Tibial nerve (tissue), 4 donors: ENCODE measurements at regions not wholly inside any gene's neighbourhood (a gene's known extent, or its start where the extent isn't known, plus 50 kb on each side); places are given as distances from the start of the nearest gene placed in this dataset.
A peak's percentile ranks its signal among the peaks of the same experiment; 100 is the strongest.

ENCODE experiments used
- DNase-seq, 2 donors: peaks; one replicate each; pipeline ENCODE4 v3.0.0-alpha.2; 2019; ENCODE audit warnings: low spot score in 2 of 2
- H3K27ac ChIP-seq, 4 donors: fragments of 200-600 bp; sonication (generic) in 3 of 4; one replicate each; pipeline ENCODE4 v1.5.1; 2017 to 2019; ENCODE audit warnings: mild to moderate bottlenecking in 1 of 4
- H3K27me3 ChIP-seq, 2 donors: fragments of 200-600 bp; sonication (generic) in 1 of 2; one replicate each; pipeline versions ENCODE4 v1.5.1 to v1.6.0; 2017 to 2019
- H3K36me3 ChIP-seq, 3 donors: fragments of 200-600 bp; sonication (generic); one replicate each; pipeline ENCODE4 v1.5.1; 2018 to 2019
- H3K4me1 ChIP-seq, 4 donors: fragments of 200-600 bp; sonication (generic) in 3 of 4; one replicate each; pipeline ENCODE4 v1.5.1; 2017 to 2019
- H3K4me3 ChIP-seq, 4 donors: fragments of 200-600 bp; sonication (generic) in 3 of 4; one replicate each; pipeline ENCODE4 v1.5.1; 2017 to 2019; ENCODE audit warnings: mild to moderate bottlenecking in 1 of 4, moderate library complexity in 1 of 4
- H3K9me3 ChIP-seq, 4 donors: fragments of 200-600 bp; sonication (generic) in 3 of 4; one replicate each; pipeline ENCODE4 v1.5.1; 2017 to 2019
- CTCF ChIP-seq, 5 experiments: fragments of 200-600 bp in 3 of 5; fragments of 450-650 bp in 2 of 5; sonication (generic) in 3 of 5; IDR thresholded peaks; one replicate each; pipeline ENCODE4 v1.5.1; 2016 to 2019; ENCODE audit warnings: antibody characterized with exemption in 5 of 5, mild to moderate bottlenecking in 3 of 5, moderate library complexity in 2 of 5
- EP300 ChIP-seq, 2 donors: sonication (generic); formaldehyde crosslinking; IDR thresholded peaks; one replicate each; pipeline ENCODE4 v1.6.1; 2017; ENCODE audit warnings: antibody characterized with exemption in 2 of 2, mild to moderate bottlenecking in 1 of 2
- POLR2A ChIP-seq, 2 donors: fragments of 450-650 bp; IDR thresholded peaks; one replicate each; pipeline ENCODE4 v1.6.1; 2017; ENCODE audit warnings: antibody characterized with exemption in 2 of 2, mild to moderate bottlenecking in 2 of 2, moderate library complexity in 2 of 2
- WGBS, 2 donors: methylation state at CpG; one replicate each; pipeline ENCODE4 v1.1.5; 2018; 5-methylcytosine and 5-hydroxymethylcytosine counted together

- Histone ChIP-seq H3K4me1 (no peaks in the 10 kb centered on the region), H3K36me3 (no peaks in the 10 kb centered on the region), H3K9me3 (no peaks in the 10 kb centered on the region), H3K27me3 (no peaks in the 10 kb centered on the region), H3K4me3 (no peak overlapping the region), H3K27ac (no peak overlapping the region)
- WGBS, 2 donors: 81 to 89% methylated on average over 10 of the region's 10 CpGs
- TF ChIP-seq EP300 (IDR thresholded peaks at IDR 0.05): no peak
- TF ChIP-seq CTCF (IDR thresholded peaks at IDR 0.05): no peak
- no peak for TF ChIP-seq POLR2A (IDR thresholded peaks at IDR 0.05)
- DNase-seq: no peak
Observed at GRCh38 chr13:72521940-72522661, 205.3 kb downstream of the MZT1 start.

- WGBS, 2 donors: 2 to 4% methylated on average over 1 of the region's 1 CpG
- Histone ChIP-seq H3K27ac (no peak overlapping the region), H3K9me3 (no peaks in the 10 kb centered on the region), H3K27me3 (no peaks in the 10 kb centered on the region), H3K36me3 (no peaks in the 10 kb centered on the region), H3K4me1 (peaks cover 0 to 5% (median 0%) of the 10 kb centered on the region in 4 donors), H3K4me3 (no peak overlapping the region)
- DNase-seq: no peak
- no peak for TF ChIP-seq POLR2A (IDR thresholded peaks at IDR 0.05)
- TF ChIP-seq EP300 (IDR thresholded peaks at IDR 0.05): no peak
- no peak for TF ChIP-seq CTCF (IDR thresholded peaks at IDR 0.05)
Observed at GRCh38 chr13:72514146-72514545, 213.3 kb downstream of the MZT1 start.

GRCh38 chr13:72508392-72508791 is 219.0 kb downstream of the MZT1 start:
- Histone ChIP-seq H3K36me3 (no peaks in the 10 kb centered on the region), H3K4me1 (peaks cover 0 to 2% (median 0%) of the 10 kb centered on the region in 4 donors), H3K27ac (no peak overlapping the region), H3K27me3 (no peaks in the 10 kb centered on the region), H3K4me3 (no peak overlapping the region), H3K9me3 (no peaks in the 10 kb centered on the region)
- DNase-seq: no peak
- TF ChIP-seq CTCF (IDR thresholded peaks at IDR 0.05): no peak
- TF ChIP-seq POLR2A (IDR thresholded peaks at IDR 0.05): no peak
- no peak for TF ChIP-seq EP300 (IDR thresholded peaks at IDR 0.05)
- WGBS, 2 donors: 72 to 80% methylated on average over 7 of the region's 7 CpGs

- peak overlapping the region in 1 of 4 donors; percentile 34 for H3K4me3 ChIP-seq
- H3K27me3 ChIP-seq: no peaks in the 10 kb centered on the region
- peaks cover 0 to 2% (median 0%) of the 10 kb centered on the region in 4 donors for H3K4me1 ChIP-seq
- no peak for TF ChIP-seq POLR2A (IDR thresholded peaks at IDR 0.05)
- no peak for TF ChIP-seq CTCF (IDR thresholded peaks at IDR 0.05)
- TF ChIP-seq EP300 (IDR thresholded peaks at IDR 0.05): no peak
- no peak overlapping the region for H3K27ac ChIP-seq
- DNase-seq: no peak
- WGBS, 2 donors: 31 to 33% methylated on average over 9 of the region's 9 CpGs
- H3K36me3 ChIP-seq: no peaks in the 10 kb centered on the region
- no peaks in the 10 kb centered on the region for H3K9me3 ChIP-seq
Observed at GRCh38 chr13:72507416-72508199, 219.8 kb downstream of the MZT1 start.

- Histone ChIP-seq H3K4me1 (peaks cover 0 to 2% (median 0%) of the 10 kb centered on the region in 4 donors), H3K36me3 (no peaks in the 10 kb centered on the region), H3K27me3 (no peaks in the 10 kb centered on the region), H3K9me3 (no peaks in the 10 kb centered on the region), H3K27ac (no peak overlapping the region), H3K4me3 (no peak overlapping the region)
- DNase-seq: no peak
- TF ChIP-seq CTCF (IDR thresholded peaks at IDR 0.05): no peak
- TF ChIP-seq EP300 (IDR thresholded peaks at IDR 0.05): no peak
- TF ChIP-seq POLR2A (IDR thresholded peaks at IDR 0.05): no peak
Observed at GRCh38 chr13:72506706-72507105, 220.7 kb downstream of the MZT1 start.
